Gastrocnemius medialis (tissue), 4 donors: ENCODE measurements at regions not wholly inside any gene's neighbourhood (a gene's known extent, or its start where the extent isn't known, plus 50 kb on each side); places are given as distances from the start of the nearest gene placed in this dataset.

Experiments used
- ATAC-seq, 2 donors: fragments of 150-250 bp; one replicate each; pipeline ENCODE4 v1.9.1; 2016
- DNase-seq, 2 donors: peaks; one replicate each; pipeline ENCODE4 v3.0.0-alpha.2; 2019
- H3K27ac ChIP-seq, 4 donors: fragments of 200-600 bp; sonication (generic); 1 replicate in 1 of 4; 2 replicates in 3 of 4; pipeline ENCODE4 v1.5.1; 2016 to 2018; ENCODE audit warnings: mild to moderate bottlenecking in 2 of 4, moderate library complexity in 1 of 4
- H3K27me3 ChIP-seq, 3 donors: fragments of 200-600 bp; sonication (generic) in 2 of 3; 1 replicate in 1 of 3; 2 replicates in 2 of 3; pipeline versions ENCODE4 v1.5.1 to v1.6.0; 2016 to 2019; ENCODE audit warnings: mild to moderate bottlenecking in 1 of 3, moderate library complexity in 1 of 3
- H3K36me3 ChIP-seq, 2 donors: fragments of 200-600 bp; sonication (generic) in 1 of 2; one replicate each; pipeline ENCODE4 v1.5.1; 2017 to 2018
- H3K4me1 ChIP-seq, 2 donors: fragments of 200-600 bp; sonication (generic) in 1 of 2; one replicate each; pipeline ENCODE4 v1.5.1; 2016 to 2017; ENCODE audit warnings: mild to moderate bottlenecking in 2 of 2
- H3K4me3 ChIP-seq, 4 donors: fragments of 200-600 bp; sonication (generic) in 3 of 4; 1 replicate in 1 of 4; 2 replicates in 3 of 4; pipeline ENCODE4 v1.5.1; 2016 to 2019; ENCODE audit warnings: mild to moderate bottlenecking in 2 of 4
- H3K9me3 ChIP-seq, 3 donors: fragments of 200-600 bp; sonication (generic) in 2 of 3; 1 replicate in 1 of 3; 2 replicates in 2 of 3; pipeline ENCODE4 v1.5.1; 2016 to 2019
- POLR2A ChIP-seq, 2 donors: fragments of 450-650 bp; IDR thresholded peaks; one replicate each; pipeline ENCODE4 v1.6.1; 2017; ENCODE audit warnings: antibody characterized with exemption in 2 of 2, mild to moderate bottlenecking in 2 of 2, moderate library complexity in 2 of 2
- in situ Hi-C, 4 donors: fragments of 200-750 bp; cut with MboI; loops; one replicate each; pipeline versions ENCODE4 v1.15.0 to v1.8.0; 2017; ENCODE audit warnings: low sequenced_read_pairs in 4 of 4
- intact Hi-C: fragments of 100-400 bp; cut with DNase I; formaldehyde crosslinking; loops from one replicate; pipeline ENCODE4 v1.15.1; 2023; ENCODE audit warnings: low total_unique reads
- TF ChIP-seq, protein P1 (sequence below), 5 experiments: fragments of 450-650 bp in 3 of 5; fragments of 200-600 bp in 2 of 5; sonication (generic) in 2 of 5; IDR thresholded peaks in 4 of 5; conservative IDR thresholded peaks in 1 of 5; 1 replicate in 4 of 5; 2 replicates in 1 of 5; pipeline ENCODE4 v1.5.1; 2016 to 2019; ENCODE audit warnings: antibody characterized with exemption in 5 of 5, mild to moderate bottlenecking in 3 of 5, moderate library complexity in 3 of 5

DNA sequence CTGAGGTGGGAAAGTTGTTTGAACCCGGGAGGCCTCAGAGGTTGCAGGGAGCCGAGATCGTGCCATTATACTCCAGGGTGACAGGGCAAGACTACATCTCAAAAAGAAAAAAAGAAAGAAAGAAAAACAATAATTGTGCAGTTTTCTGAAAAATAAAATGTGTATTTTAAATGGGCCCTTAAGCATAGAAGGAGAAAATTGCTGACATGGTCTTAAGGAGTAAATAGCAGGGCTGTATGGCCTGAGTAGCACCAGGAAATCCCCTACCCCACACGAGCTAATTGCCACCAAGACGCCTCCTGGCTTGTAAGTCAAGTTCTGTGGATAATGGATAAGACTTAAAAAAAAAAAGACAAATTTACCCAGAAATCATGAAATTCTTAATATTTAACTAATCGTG, 271.4 kb upstream of the NCKAP5 start:
- Histone ChIP-seq H3K36me3 (no peaks in the 10 kb centered on the region), H3K27ac (no peak overlapping the region), H3K4me3 (no peak overlapping the region), H3K9me3 (no peaks in the 10 kb centered on the region), H3K4me1 (no peaks in the 10 kb centered on the region), H3K27me3 (no peaks in the 10 kb centered on the region)
- intact Hi-C loops (no loop called here), in situ Hi-C loops (no loop called here)
- no peak for ATAC-seq
- no peak for DNase-seq
- no peak for TF ChIP-seq POLR2A (IDR thresholded peaks at IDR 0.05)
- TF ChIP-seq, protein P1, sequence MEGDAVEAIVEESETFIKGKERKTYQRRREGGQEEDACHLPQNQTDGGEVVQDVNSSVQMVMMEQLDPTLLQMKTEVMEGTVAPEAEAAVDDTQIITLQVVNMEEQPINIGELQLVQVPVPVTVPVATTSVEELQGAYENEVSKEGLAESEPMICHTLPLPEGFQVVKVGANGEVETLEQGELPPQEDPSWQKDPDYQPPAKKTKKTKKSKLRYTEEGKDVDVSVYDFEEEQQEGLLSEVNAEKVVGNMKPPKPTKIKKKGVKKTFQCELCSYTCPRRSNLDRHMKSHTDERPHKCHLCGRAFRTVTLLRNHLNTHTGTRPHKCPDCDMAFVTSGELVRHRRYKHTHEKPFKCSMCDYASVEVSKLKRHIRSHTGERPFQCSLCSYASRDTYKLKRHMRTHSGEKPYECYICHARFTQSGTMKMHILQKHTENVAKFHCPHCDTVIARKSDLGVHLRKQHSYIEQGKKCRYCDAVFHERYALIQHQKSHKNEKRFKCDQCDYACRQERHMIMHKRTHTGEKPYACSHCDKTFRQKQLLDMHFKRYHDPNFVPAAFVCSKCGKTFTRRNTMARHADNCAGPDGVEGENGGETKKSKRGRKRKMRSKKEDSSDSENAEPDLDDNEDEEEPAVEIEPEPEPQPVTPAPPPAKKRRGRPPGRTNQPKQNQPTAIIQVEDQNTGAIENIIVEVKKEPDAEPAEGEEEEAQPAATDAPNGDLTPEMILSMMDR (IDR thresholded peaks at IDR 0.05 in 4 of 5, conservative IDR thresholded peaks at IDR 0.05 in 1 of 5) = no peak

DNA sequence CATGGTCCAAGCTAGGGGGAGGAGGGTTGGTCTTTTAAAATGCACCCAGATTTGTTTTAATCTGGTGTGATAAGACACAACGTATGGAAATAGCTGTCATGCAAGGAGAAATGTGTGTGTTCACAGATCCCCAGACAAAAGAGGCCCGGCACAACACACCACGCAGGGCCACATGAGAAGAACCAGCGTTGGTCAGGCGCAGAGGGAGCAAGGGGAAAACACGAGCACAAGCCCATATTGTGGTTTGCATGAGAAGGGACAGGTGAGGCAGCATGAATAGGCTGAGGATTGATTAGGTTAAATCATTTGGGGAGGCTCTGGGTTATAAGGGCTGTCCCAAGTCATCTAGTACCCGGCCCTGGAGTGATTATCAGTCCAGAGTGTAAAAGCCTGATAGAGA, 272.5 kb upstream of the NCKAP5 start:
- H3K4me3 ChIP-seq = no peak overlapping the region
- no peak for ATAC-seq
- DNase-seq = no peak
- TF ChIP-seq, protein P1 (IDR thresholded peaks at IDR 0.05 in 4 of 5, conservative IDR thresholded peaks at IDR 0.05 in 1 of 5) = no peak
- TF ChIP-seq POLR2A (IDR thresholded peaks at IDR 0.05) = no peak
- H3K27ac ChIP-seq = no peak overlapping the region
- H3K36me3 ChIP-seq = no peaks in the 10 kb centered on the region
- intact Hi-C loops = no loop called here
- H3K9me3 ChIP-seq = no peaks in the 10 kb centered on the region
- H3K27me3 ChIP-seq = no peaks in the 10 kb centered on the region
- in situ Hi-C loops = no loop called here
- H3K4me1 ChIP-seq = no peaks in the 10 kb centered on the region

DNA sequence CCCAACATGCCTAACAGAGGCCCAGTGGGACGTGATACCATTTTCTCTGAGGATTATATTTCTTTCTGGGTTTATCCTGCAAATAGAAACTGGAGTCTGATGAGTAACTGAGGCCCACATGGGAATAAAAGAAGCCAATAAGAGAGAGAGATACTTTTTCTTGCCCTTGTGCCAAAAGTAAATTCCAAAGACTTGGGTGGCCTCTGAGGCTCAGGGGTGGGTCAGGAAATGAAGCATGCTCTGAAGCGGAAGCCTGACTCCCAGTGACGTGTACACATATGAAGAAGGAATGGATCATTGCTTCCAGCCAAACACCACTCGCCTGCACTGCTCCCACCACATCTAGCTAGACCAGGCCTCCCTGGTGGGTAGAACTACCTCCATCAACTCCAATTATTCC, 273.6 kb upstream of the NCKAP5 start:
- no peaks in the 10 kb centered on the region for H3K9me3 ChIP-seq
- H3K27ac ChIP-seq = no peak overlapping the region
- in situ Hi-C loops (no loop called here), intact Hi-C loops (no loop called here)
- H3K4me1 ChIP-seq = no peaks in the 10 kb centered on the region
- TF ChIP-seq, protein P1 (IDR thresholded peaks at IDR 0.05 in 4 of 5, conservative IDR thresholded peaks at IDR 0.05 in 1 of 5) = no peak
- TF ChIP-seq POLR2A (IDR thresholded peaks at IDR 0.05) = no peak
- no peak overlapping the region for H3K4me3 ChIP-seq
- no peaks in the 10 kb centered on the region for H3K36me3 ChIP-seq
- no peaks in the 10 kb centered on the region for H3K27me3 ChIP-seq
- no peak for DNase-seq
- no peak for ATAC-seq

DNA sequence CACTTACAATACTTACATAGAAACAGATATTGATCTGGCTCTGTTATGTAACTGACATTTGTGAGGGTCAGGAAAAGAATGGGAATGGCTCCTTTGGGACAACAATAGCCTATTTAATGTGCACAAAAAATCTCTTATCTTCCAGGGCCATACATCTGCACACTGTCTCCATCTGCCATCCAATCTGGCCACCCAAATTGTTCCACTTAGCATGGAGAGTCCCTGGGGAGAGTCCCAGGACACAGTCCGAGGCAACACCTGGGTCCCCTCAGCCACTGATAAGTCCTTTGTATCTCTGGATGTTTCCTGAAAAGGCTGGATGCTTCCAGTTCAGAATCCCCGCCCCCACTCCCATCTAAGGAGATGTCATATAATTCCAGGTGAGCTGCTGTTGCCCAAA, 274.2 kb upstream of the NCKAP5 start:
- ATAC-seq (no peak), DNase-seq (no peak)
- H3K9me3 ChIP-seq = no peaks in the 10 kb centered on the region
- no peak overlapping the region for H3K27ac ChIP-seq
- TF ChIP-seq POLR2A (IDR thresholded peaks at IDR 0.05) = no peak
- TF ChIP-seq, protein P1 (IDR thresholded peaks at IDR 0.05 in 4 of 5, conservative IDR thresholded peaks at IDR 0.05 in 1 of 5) = no peak
- no peaks in the 10 kb centered on the region for H3K27me3 ChIP-seq
- intact Hi-C loops = no loop called here
- in situ Hi-C loops = no loop called here
- no peaks in the 10 kb centered on the region for H3K36me3 ChIP-seq
- no peak overlapping the region for H3K4me3 ChIP-seq
- H3K4me1 ChIP-seq = no peaks in the 10 kb centered on the region

DNA sequence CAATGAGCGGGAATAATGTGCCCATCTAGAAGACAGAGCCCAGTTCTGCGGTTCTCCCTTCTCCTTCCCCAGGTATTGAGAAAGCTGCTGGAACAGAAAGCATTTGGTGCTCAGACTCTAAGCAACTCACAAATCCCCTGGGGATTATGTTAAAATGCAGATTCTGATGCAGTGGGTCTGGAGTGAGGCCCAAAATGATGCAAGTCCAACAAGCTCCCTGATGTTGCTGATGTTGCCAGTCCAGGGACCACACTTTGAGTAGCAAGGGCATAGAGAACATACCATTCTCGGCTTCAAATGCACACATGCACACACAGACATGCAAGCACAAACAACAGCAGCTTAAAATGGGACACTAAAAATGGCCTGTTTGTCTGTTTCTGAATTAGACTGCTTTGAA, 274.8 kb upstream of the NCKAP5 start:
- H3K36me3 ChIP-seq = no peaks in the 10 kb centered on the region
- in situ Hi-C loops = no loop called here
- DNase-seq (no peak), ATAC-seq (no peak)
- no peak overlapping the region for H3K27ac ChIP-seq
- H3K9me3 ChIP-seq = no peaks in the 10 kb centered on the region
- intact Hi-C loops = no loop called here
- H3K27me3 ChIP-seq = no peaks in the 10 kb centered on the region
- H3K4me3 ChIP-seq = no peak overlapping the region
- TF ChIP-seq, protein P1 (IDR thresholded peaks at IDR 0.05 in 4 of 5, conservative IDR thresholded peaks at IDR 0.05 in 1 of 5) = no peak
- no peaks in the 10 kb centered on the region for H3K4me1 ChIP-seq
